Kidney glomerular epithelial cell (primary cell): ENCODE measurements at regions not wholly inside any gene's neighbourhood (a gene's known extent, or its start where the extent isn't known, plus 50 kb on each side); places are given as distances from the start of the nearest gene placed in this dataset.
"Not testable (repeated sequence)": the region's sequence is repeated elsewhere in the genome, so short reads cannot be mapped to it uniquely, and the experiment has no call there.

Experiments
- DNase-seq: peaks from one replicate; lab custom pipeline; 2025; lab: John Stamatoyannopoulos, UW

GRCh38 chr1:111063595-111063994, 76.3 kb downstream of the DRAM2 start:
- no peak for DNase-seq

- DNase-seq: no peak
These were observed 77.3 kb downstream of the DRAM2 start for GRCh38 chr1:111062624-111063023.

GRCh38 chr1:111062081-111062480, 77.8 kb downstream of the DRAM2 start:
- no peak for DNase-seq

GRCh38 chr1:111054656-111055055, 85.2 kb downstream of the DRAM2 start:
- DNase-seq: no peak

- DNase-seq: no peak
These were observed 87.6 kb downstream of the DRAM2 start for GRCh38 chr1:111052246-111052645.

- DNase-seq: not testable (repeated sequence)
These were observed 84.5 kb upstream of the LRIF1 start for GRCh38 chr1:111048253-111048652.

- no peak for DNase-seq
These were observed 81.5 kb upstream of the LRIF1 start for GRCh38 chr1:111045033-111045722.

- peak; percentile 38 for DNase-seq
These were observed 68.7 kb upstream of the LRIF1 start for GRCh38 chr1:111032295-111032897.

GRCh38 chr1:111030590-111030989, 66.9 kb upstream of the LRIF1 start:
- DNase-seq: peak; percentile 49

- no peak for DNase-seq
These were observed 61.4 kb upstream of the LRIF1 start for GRCh38 chr1:111025109-111025508.

GRCh38 chr1:111015222-111015621, 51.5 kb upstream of the LRIF1 start:
- no peak for DNase-seq
